NCI-H345 (cell line): ENCODE measurements at regions not wholly inside any gene's neighbourhood (a gene's known extent, or its start where the extent isn't known, plus 50 kb on each side); places are given as distances from the start of the nearest gene placed in this dataset.
"Not testable (repeated sequence)": the region's sequence is repeated elsewhere in the genome, so short reads cannot be mapped to it uniquely, and the experiment has no call there.

ENCODE experiments used
- DNase-seq: peaks from one replicate; lab custom pipeline; 2025; lab: John Stamatoyannopoulos, UW

DNA sequence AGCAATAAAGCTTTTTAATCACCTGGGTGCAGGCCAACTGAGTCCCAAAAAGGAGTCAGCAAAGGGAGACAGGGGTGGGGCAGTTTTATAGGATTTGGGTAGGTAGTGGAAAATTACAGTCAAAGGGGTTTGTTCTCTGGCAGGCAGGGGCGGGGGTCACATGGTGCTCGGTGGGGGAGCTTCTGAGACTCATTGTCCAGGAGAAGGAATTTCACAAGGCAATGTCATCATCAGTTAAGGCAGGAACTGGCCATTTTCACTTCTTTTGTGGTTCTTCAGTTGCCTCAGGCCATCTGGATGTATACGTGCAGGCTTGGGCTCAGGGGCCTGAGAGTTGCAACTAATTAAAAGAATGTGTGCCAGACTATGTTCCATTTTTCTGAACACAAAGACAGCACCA, 147.5 kb upstream of the SCN7A start:
- DNase-seq, result not testable (repeated sequence)

DNA sequence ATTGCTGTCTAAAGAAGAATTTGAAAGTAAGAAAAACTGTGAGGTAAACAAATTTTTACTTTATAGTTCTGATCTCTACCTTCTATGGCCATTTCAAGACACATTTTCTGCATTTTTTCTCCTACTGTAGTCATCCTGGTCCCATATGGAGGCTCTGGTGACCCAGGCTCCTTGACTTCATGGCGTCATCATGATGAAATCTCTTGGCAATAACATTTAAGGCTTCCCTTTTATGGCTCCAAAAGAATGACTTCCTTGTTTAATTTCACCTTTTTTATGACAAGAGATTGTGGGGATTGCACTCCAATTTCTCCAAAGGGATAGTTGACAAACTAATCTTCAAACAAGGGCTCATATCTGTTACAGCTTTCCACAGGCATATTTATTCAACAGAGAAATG, 143.0 kb upstream of the SCN7A start:
- DNase-seq, result no peak

DNA sequence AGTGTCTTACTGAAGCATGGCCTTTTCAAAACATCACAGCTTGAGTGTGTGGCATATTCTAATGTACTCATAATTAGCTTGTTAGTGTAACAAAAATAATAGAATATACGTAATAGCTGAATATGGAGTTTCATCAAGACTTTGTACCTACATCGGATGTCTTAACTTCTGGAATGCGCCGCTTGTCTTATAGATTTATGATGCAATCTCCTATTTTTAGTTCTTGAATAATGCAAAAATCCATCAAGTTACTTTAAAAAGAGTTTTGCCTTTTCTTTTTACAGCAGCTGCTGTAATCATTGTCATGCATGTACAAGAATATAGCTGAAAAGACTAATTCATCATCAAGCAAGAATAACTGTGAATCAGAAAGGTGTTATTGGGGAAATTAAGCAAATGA, 140.7 kb upstream of the SCN7A start:
- no peak for DNase-seq

DNA sequence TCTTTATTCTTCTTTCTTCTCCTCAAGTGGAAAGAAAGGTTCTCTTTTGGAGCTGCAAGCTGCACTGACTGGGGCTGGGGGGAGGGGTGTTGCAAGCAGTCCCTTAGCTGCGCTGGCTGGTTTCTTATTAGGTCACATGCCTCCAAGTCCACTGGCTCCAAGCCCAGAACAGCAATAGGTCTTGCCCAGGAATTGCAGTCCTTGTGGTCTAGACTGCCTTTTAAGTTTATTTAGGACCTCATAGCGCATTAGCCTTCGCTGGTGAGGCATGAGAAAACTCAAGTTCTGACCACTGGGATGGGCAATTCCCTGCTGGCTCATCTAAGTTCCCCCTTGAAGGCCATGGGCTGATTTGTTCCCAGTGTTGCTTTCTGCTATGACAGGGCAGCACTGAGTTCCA, 138.6 kb upstream of the SCN7A start:
- no peak for DNase-seq

DNA sequence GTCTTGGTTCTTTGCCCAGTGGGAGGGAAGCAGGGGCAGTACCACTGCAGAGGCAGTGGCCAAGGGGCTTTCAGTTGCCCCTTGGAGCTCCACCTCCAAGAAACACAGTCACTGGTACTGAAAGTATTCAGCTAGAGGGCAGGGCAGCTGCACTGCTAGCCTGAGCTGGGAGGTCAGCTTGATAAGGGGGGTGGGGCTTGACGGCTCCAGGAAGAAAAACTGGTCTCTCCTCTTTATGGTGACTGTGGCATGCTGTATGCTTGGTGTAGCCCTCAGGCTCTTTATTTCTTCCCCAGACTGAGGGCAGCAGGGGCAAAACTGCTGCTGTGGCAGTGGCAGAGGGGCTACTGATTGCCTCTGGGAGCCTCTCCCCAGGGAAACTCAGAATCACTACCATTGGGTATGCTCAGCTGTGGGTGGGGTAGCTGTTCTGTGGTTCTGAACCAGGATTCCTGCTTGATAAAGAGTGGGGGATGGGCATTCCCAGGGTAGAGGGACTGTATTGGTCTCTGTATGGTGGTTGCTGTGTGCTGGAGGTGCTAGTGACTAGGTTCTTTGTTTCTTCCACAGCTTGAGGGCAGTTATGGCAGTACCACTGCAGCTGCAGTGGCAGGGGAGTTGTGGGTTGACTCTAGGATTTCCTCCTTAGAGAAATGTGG, 134.6 kb upstream of the SCN7A start:
- peak; percentile 1 for DNase-seq

DNA sequence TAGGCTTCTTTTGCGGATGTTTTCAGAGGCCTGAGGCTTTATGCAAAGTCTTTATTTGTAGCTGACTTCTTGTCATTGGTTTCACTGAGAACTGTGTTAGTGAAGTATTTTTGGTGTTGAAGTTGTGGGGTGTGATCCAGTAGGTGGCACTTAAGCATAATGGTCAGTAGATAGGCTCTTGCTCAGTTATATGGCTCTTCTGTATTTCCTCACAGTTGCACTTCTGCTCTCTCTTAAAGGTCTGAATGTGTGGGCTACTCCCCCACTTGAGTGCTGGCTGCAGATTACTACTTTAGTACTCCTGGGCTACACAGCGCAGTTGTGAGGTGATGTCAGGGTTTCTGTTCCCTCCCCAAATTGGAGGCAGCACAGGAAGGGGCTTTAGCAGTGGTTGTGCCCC, 133.8 kb upstream of the SCN7A start:
- DNase-seq, result no peak

DNA sequence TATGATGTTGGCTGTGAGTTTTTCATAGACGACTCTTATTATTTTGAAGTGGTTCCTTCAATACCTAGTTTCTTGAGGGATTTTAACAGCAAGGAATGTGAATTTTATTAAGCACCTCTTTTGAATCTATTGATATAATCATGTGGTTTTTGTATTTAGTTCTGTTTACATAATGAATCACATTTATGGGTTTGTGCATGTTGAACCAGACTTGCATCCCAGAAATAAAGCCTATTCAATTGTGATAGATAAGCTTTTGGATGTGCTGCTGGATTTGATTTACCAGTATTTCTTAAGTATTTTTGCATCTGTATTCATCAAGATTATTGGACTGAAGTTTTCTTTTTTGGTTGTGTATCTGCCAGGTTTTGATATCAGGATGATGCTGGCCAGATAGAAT, 131.6 kb upstream of the SCN7A start:
- DNase-seq, result no peak

DNA sequence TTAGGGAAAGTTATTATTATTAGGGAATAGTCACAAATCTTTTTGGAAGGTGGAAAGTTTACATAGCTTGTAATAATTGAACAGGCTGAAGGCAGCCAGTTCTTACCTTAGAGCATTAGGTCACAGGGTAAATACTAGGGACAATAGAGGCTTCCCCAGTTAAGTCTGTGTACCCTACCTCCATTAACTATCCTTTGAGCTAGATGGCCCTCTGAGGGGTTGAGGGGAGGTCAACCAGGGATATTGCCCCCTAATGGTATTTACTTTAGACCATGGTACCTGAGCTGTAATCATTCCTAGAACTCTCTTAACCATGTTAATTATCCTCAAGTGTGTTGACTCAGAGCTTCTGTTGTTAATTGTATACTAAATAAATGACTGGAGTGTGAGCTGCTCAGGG, 120.5 kb upstream of the SCN7A start:
- DNase-seq, result no peak

DNA sequence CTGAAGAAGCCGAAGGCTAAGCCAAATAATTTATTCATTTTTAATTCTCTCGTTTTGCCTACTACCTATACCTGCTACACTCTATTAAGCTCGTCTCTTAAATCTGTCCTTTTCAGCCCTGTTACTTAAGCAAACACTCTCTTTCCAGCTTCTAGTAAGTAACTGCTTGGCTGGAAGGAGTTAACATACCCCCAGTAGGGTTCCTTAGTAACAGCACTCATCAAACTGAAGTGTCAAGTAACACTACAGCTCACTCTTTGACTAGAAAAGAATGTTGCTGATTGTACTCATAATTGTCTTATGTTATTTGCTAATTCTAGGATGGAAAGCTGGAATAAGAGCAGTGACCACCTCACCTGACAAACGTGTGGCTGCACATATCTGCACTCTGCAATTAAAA, 120.0 kb upstream of the SCN7A start:
- no peak for DNase-seq

DNA sequence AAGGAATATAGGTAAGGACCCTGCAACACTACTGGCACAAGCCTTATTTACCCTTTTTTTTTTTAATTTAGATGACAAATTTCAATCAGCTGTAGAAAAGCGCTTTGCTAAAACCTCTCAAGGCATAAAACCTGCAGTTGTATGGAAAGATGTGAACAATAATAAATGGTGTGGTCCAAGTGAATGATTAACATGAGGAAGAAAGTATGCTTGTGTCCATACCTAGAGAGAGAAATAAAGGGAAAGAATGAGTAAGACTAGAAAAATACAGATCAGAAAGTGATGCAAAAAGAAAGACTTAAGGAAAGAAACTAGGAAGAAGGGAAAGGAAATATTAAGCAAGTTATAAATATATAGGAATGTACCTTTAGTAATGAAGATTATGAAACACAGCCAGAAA, 119.2 kb upstream of the SCN7A start:
- no peak for DNase-seq

DNA sequence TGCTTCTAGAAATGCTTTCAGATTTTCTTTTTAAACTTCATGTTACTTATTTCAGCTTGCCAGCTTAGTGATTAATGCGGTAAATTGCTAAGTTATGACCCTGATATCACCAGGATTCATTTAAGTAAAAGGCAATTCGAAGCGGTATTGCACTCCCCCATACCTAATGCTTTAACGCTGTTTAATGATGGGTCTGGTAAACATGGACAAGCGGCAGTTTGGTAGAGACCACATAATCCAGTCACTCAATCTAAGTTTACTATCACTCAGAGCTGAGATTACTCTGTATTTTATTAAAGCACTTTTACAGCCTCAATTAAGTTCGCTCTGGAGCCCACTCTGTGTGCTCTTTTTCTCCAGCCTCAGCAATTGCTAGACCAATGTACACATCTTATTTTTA, 118.2 kb upstream of the SCN7A start:
- no peak for DNase-seq

DNA sequence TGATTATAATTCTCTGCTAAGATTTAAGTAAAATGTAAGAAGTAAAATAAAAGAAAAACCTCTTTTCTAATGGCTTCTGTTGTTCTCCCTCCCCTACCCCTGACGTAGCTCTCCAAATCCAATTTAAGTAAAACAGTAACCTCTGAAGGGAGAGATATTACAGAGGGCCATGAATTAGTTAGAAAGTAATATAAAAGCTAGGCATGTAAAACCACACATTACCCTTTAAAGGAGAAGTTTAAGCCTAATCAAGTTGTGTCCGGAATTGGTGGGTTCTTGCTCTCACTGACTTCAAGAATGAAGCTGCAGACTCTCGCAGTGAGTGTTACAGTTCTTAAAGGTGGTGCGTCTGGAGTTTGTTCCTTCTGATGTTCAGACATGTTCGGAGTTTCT, 116.9 kb upstream of the SCN7A start:
- DNase-seq, result no peak

DNA sequence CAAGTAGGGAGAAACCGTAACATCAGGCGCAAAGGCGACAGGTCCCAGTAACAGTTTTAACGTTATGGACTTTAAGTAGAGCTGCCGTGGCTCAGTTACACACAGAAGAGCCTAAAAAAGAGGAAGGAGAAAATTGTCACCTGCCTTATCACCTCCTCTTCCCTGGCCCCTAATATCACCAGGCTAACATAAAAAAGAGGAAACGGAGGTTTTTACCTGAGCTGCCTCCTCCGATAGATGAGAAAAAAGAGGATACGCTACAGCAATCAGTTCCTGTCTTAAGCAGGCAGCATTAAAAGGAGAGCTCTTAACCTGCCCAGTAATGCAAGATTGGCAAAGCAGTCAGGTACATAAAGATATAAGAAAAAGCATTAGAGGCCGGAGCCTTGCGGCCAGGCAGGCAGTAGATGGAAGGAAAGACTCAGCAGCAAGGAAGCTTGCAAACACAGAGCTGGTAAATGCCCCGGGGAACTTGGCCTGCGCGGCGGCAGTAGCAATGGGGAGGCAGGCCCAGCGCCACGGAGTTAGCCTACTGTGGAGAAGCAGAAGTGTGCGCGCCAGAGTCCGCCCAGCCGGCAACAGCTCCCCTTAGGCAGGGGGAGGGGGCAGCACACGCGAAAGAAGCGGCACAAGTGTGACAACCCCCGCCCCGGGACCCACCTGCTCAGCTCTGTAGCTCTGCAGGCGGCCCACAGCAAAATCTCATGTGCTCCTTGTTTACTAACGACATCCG, 116.3 kb upstream of the SCN7A start:
- DNase-seq, result no peak

DNA sequence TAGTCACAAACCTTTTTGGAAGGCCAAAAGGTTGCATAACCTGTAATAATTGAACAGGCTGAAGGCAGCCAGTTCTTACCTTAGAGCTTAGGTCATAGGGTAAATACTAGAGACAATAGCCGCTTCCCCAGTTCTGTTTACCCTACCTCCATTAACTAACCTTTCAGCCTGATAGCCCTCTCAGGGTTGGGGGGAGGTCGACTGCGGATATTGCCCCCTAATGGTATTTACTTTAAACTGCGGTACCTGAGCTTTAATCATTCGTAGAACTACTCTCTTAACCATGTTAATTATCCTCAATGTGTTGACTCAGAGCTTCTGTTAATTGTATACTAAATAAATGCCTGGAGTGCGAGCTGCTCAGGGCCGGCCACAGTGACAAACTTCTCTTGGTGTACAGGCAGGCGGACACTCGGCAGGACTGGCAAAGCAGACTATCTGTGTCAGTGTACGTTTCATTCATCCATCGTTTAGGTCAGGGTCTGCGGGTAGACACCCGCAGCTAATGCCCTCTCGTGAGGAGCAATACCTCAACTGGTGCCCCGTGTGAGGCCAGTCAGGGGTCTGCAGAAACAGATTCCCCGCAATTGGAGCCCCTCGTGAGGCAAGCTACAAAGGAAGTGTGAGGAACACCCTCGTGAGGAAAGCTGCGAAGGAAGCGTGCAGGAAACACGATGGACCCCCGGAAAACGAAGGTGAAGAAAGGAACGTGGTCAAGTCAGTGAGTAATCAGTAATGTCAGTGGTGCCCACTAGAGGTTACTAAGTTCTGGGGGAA, 115.3 kb upstream of the SCN7A start:
- DNase-seq, result no peak

DNA sequence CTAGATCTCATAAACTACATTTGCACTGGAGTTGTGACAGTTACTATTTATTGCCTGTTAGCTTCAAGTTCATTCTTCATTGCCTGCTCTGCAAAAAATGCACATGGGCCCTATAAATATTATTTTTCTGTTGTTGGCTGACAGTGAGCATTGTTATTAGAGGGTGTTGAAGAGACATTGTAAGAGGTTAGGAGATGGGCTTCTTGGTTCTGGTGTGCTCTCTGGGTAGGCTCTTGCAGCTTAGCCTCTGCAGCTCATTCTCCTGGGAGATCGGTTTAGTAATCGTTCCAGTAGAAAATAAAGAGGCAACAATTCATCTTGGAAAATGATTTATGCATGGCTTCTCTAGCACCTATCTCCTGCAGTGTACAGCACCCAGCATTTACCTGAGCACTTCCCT, 113.8 kb upstream of the SCN7A start:
- DNase-seq, result no peak

DNA sequence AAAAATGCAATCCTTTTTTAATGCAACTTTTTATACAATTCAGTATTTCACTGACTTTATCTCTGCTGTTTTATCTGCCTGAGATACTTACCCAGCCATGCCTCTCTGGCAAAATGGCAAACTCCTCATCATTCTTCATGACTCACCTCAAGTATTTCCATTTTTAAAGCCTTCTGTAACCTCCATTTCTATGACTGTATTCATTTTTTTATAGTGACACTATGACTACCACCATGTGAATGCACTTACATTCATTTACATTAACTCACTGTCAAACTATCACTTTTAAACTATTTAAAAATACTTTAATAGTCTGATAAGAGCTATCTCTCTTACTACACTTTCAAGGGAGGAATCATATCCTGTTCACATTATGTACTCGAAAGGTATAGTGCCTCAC, 99.4 kb upstream of the SCN7A start:
- no peak for DNase-seq

DNA sequence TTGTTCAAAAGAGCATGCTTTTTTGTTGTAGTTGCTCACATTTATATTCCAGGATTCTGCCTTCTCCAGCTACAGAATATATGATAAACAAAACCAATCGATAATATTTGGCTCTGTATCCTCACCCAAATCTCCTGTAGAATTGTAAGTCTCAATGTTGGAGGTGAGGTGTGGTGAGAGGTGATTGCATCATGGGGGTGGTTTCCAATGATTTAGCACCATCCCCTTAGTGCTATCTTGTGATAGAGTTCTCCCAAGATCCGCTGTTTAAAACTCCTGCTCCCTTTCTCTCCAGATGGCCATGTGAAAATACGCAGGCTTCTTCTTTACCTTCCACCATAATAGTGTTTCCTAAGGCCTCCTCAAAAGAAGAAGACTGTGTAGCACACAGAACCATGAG, 98.7 kb upstream of the SCN7A start:
- no peak for DNase-seq

DNA sequence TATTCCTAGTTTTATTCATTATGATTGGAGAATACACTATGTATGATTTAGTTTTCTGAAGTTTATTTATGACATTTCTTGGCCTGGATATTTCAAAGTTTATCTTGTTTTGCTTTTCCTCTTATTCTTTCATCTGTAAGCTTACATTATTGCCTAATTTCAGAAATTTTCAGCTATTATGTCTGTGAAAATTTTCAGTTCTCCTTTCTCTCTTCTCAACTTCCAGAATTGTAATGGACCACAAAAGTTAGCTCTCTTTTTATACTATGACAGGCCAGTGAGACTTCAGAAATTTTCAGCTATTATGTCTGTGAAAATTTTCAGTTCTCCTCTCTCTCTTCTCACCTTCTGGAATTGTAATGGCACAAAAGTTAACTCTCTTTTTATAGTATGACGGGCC, 97.2 kb upstream of the SCN7A start:
- no peak for DNase-seq

DNA sequence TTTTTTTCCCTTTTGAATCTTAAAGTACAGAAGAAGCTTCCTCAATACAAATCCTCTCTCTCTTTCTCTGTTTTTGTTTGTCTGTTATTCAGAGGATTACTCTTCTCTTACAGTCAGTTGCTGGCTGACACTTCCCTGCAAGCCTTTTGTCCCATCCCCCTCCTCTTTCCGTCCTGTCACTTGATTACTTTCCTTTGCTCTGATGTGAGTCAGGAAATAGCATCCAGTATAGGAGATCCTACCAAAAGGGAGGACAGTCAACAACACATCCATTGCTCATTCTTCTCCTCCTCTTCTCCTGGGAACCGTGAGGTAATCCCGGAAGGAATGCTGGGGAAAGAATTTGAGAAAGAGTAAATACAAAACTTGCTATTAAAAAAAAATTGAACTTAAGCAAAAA, 79.3 kb upstream of the SCN7A start:
- no peak for DNase-seq

DNA sequence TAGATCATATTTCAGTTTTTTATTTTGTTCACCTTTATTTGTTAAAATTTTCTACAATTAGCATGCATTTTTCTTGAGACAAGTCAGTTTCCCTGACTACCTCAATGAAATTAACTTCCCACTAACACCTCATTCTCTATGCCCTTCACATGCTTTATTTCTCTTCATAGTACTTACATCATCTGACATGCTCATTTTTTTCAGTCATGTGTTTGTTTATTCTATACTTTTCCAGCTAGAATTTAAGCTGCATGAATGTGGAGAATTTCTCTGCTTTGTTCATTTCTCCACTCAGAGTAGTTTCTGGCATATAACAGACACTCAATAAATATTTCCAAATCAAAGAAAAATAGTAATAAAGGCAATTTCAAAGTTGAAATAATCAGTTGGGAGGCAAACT, 78.9 kb upstream of the SCN7A start:
- no peak for DNase-seq

DNA sequence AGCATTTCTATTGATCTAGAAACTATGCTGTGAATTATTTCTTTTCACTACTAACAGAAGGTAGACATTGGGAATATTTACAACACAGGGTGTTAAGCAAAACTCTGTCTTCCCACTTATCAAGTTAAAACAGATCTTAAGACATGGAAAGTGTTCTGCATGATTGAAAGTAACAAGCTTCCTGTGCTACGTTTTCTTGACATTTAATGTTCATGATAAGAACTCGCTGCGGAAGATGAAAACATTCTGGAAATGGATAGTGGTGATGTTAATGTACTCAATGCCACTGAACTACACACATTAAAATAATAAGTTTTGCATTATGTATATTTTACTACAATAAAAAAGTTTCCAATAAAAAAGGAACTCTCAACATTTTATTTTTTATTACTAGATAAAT, 74.4 kb upstream of the SCN7A start:
- DNase-seq, result no peak

DNA sequence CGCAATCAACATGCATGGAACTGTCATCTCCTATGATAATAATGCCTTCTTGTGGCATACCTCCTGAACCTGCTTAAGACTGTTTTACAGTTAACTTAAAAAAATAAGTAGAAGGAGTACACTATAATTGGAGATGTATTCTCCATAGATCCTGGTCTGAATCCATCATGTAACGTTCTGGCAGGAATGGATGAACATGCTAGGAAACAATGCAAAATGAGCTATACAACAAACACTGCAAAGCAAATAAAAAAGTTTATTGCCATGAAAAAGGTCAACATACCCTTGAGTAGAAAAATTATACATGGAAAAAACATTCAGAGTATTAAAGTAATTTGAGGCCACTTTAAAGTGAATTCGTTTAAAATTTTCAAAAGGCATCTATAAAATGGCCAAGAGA, 71.5 kb upstream of the SCN7A start:
- no peak for DNase-seq

DNA sequence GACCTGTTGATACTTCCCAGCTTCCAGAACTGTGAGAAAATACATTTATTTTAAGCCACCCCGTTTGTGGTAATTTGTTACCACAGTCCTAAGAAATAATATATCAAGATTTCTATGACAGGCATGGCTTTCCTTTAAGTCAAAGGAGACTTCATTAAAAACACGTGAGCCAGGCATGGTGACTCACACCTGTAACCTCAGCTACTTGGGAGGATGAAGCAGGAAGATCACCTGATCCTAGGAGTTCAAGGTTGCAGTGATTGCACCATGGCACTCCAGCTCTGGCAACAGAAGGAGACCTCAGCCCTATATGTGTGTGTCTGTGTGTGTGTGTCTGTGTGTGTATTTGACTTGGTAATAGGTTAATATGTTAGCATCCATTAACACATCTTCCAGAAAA, 69.8 kb upstream of the SCN7A start:
- DNase-seq, result no peak
